Daoy (cell line): ENCODE measurements at regions not wholly inside any gene's neighbourhood (a gene's known extent, or its start where the extent isn't known, plus 50 kb on each side); places are given as distances from the start of the nearest gene placed in this dataset.

Experiments used
- DNase-seq: peaks from one replicate; pipeline ENCODE4 v3.0.0-alpha.2; 2015; ENCODE audit warnings: low read depth

GRCh38 chr15:69842851-69843250, 254.9 kb downstream of the TLE3 start:
- no peak for DNase-seq

- DNase-seq = no peak
Measured at GRCh38 chr15:69843276-69843899, 254.3 kb downstream of the TLE3 start.

GRCh38 chr15:69843900-69844304, 253.8 kb downstream of the TLE3 start:
- no peak for DNase-seq

GRCh38 chr15:69845159-69845558, 252.6 kb downstream of the TLE3 start:
- no peak for DNase-seq

GRCh38 chr15:69847625-69848024, 250.1 kb downstream of the TLE3 start:
- no peak for DNase-seq

- no peak for DNase-seq
Measured at GRCh38 chr15:69848096-69848495, 249.6 kb downstream of the TLE3 start.

GRCh38 chr15:69848551-69849231, 249.0 kb downstream of the TLE3 start:
- DNase-seq = peak; percentile 59

- DNase-seq = no peak
Measured at GRCh38 chr15:69849232-69849610, 248.5 kb downstream of the TLE3 start.

GRCh38 chr15:69852482-69852881, 245.2 kb downstream of the TLE3 start:
- DNase-seq = no peak

GRCh38 chr15:69852916-69853315, 244.8 kb downstream of the TLE3 start:
- no peak for DNase-seq

- peak; percentile 93 for DNase-seq
Measured at GRCh38 chr15:69853544-69853951, 244.2 kb downstream of the TLE3 start.

GRCh38 chr15:69854001-69854400, 243.7 kb downstream of the TLE3 start:
- no peak for DNase-seq

GRCh38 chr15:69854521-69855181, 243.1 kb downstream of the TLE3 start:
- peak; percentile 63 for DNase-seq

- DNase-seq = peak; percentile 67
Measured at GRCh38 chr15:69855258-69856000, 242.3 kb downstream of the TLE3 start.

- no peak for DNase-seq
Measured at GRCh38 chr15:69857250-69857649, 240.5 kb downstream of the TLE3 start.

- no peak for DNase-seq
Measured at GRCh38 chr15:69857686-69858391, 239.9 kb downstream of the TLE3 start.

GRCh38 chr15:69858456-69858855, 239.3 kb downstream of the TLE3 start:
- no peak for DNase-seq

- DNase-seq = no peak
Measured at GRCh38 chr15:69859866-69860265, 237.9 kb downstream of the TLE3 start.

- no peak for DNase-seq
Measured at GRCh38 chr15:69860321-69860720, 237.4 kb downstream of the TLE3 start.

- DNase-seq = no peak
Measured at GRCh38 chr15:69860921-69861320, 236.8 kb downstream of the TLE3 start.

- peak; percentile 33 for DNase-seq
Measured at GRCh38 chr15:69861331-69862171, 236.2 kb downstream of the TLE3 start.
